Liver (tissue), 8 donors: ENCODE measurements at regions not wholly inside any gene's neighbourhood (a gene's known extent, or its start where the extent isn't known, plus 50 kb on each side); places are given as distances from the start of the nearest gene placed in this dataset.

ENCODE experiments used
- DNase-seq: peaks from one replicate; pipeline ENCODE4 v3.0.0-alpha.2; 2017; ENCODE audit warnings: low spot score
- H3K27ac ChIP-seq, 2 donors: one replicate each; pipeline ENCODE4 v1.7.0; 2013; ENCODE audit warnings: inconsistent platforms in 2 of 2, low read length in 2 of 2, control low read depth in 1 of 2, low read depth in 1 of 2, mild to moderate bottlenecking in 1 of 2
- H3K27me3 ChIP-seq, 4 donors: one replicate each; pipeline versions ENCODE4 v1.6.1 to v1.7.0; 2013; ENCODE audit warnings: low read length in 3 of 4, inconsistent platforms in 1 of 4, mild to moderate bottlenecking in 1 of 4, moderate library complexity in 1 of 4; ENCODE audit not compliant: control insufficient read depth in 4 of 4, insufficient read depth in 4 of 4
- H3K36me3 ChIP-seq, 4 donors: one replicate each; pipeline versions ENCODE4 v1.6.1 to v1.7.0; 2013; ENCODE audit warnings: low read length in 3 of 4, mild to moderate bottlenecking in 3 of 4, low read depth in 1 of 4, moderate library complexity in 1 of 4; ENCODE audit not compliant: control insufficient read depth in 4 of 4, insufficient read depth in 3 of 4
- H3K4me1 ChIP-seq, 4 donors: one replicate each; pipeline versions ENCODE4 v1.6.1 to v1.7.0; 2013; ENCODE audit warnings: low read length in 3 of 4, mild to moderate bottlenecking in 3 of 4, moderate library complexity in 1 of 4; ENCODE audit not compliant: control insufficient read depth in 4 of 4, insufficient read depth in 4 of 4
- H3K4me3 ChIP-seq, 3 donors: one replicate each; pipeline versions ENCODE4 v1.6.1 to v1.7.0; 2013; ENCODE audit warnings: low read length in 3 of 3, control low read depth in 1 of 3, low read depth in 1 of 3, mild to moderate bottlenecking in 1 of 3
- H3K9ac ChIP-seq, 2 donors: one replicate each; pipeline ENCODE4 v1.7.0; 2013; ENCODE audit warnings: low read length in 2 of 2, mild to moderate bottlenecking in 2 of 2, moderate library complexity in 2 of 2, control low read depth in 1 of 2, low read depth in 1 of 2
- H3K9me3 ChIP-seq, 4 donors: one replicate each; pipeline versions ENCODE4 v1.6.1 to v1.7.0; 2013; ENCODE audit warnings: low read length in 3 of 4; ENCODE audit not compliant: control insufficient read depth in 4 of 4
- ATF3 ChIP-seq: IDR thresholded peaks from 2 replicates; pipeline ENCODE4 v1.6.1; 2016; ENCODE audit warnings: antibody characterized with exemption
- CTCF ChIP-seq: fragments of 150-350 bp; IDR thresholded peaks from 2 replicates; pipeline ENCODE4 v1.5.1; 2017; ENCODE audit warnings: improper control_type of control experiment, low read depth, low read length; ENCODE audit not compliant: missing input control
- EGR1 ChIP-seq, 2 donors: IDR thresholded peaks; 2 replicates each; pipeline ENCODE4 v1.6.1; 2016 to 2018; ENCODE audit warnings: antibody characterized with exemption in 2 of 2, low read depth in 2 of 2
- FOXA1 ChIP-seq: IDR thresholded peaks from 2 replicates; pipeline ENCODE4 v1.6.1; 2016; ENCODE audit warnings: antibody characterized with exemption
- FOXA2 ChIP-seq: IDR thresholded peaks from 2 replicates; pipeline ENCODE4 v1.6.1; 2016; ENCODE audit warnings: antibody characterized with exemption
- GABPA ChIP-seq, 2 donors: IDR thresholded peaks in 1 of 2; conservative IDR thresholded peaks in 1 of 2; 2 replicates each; pipeline ENCODE4 v1.6.1; 2016; ENCODE audit warnings: antibody characterized with exemption in 2 of 2, mild to moderate bottlenecking in 1 of 2, moderate library complexity in 1 of 2
- HNF4A ChIP-seq, 2 donors: conservative IDR thresholded peaks; 2 replicates each; pipeline ENCODE4 v1.6.1; 2016; ENCODE audit warnings: antibody characterized with exemption in 2 of 2, mild to moderate bottlenecking in 2 of 2
- HNF4G ChIP-seq: IDR thresholded peaks from 2 replicates; pipeline ENCODE4 v1.6.1; 2016; ENCODE audit warnings: antibody characterized with exemption
- JUND ChIP-seq, 2 donors: IDR thresholded peaks; 2 replicates each; pipeline ENCODE4 v1.6.1; 2016; ENCODE audit warnings: antibody characterized with exemption in 2 of 2
- MAX ChIP-seq: IDR thresholded peaks from 2 replicates; pipeline ENCODE4 v1.6.1; 2016; ENCODE audit warnings: antibody characterized with exemption
- NR2F2 ChIP-seq: IDR thresholded peaks from 2 replicates; pipeline ENCODE4 v1.6.1; 2016; ENCODE audit warnings: antibody characterized with exemption
- RAD21 ChIP-seq, 2 donors: IDR thresholded peaks; 2 replicates each; pipeline ENCODE4 v1.6.1; 2016; ENCODE audit warnings: antibody characterized with exemption in 2 of 2, mild to moderate bottlenecking in 2 of 2
- RXRA ChIP-seq, 2 donors: IDR thresholded peaks; 2 replicates each; pipeline ENCODE4 v1.6.1; 2017 to 2018; ENCODE audit warnings: antibody characterized with exemption in 2 of 2, mild to moderate bottlenecking in 1 of 2
- SP1 ChIP-seq: IDR thresholded peaks from 2 replicates; pipeline ENCODE4 v1.6.1; 2018; ENCODE audit warnings: antibody characterized with exemption, mild to moderate bottlenecking
- TAF1 ChIP-seq: conservative IDR thresholded peaks from 2 replicates; pipeline ENCODE4 v1.6.1; 2016; ENCODE audit warnings: antibody characterized with exemption, mild to moderate bottlenecking
- YY1 ChIP-seq: IDR thresholded peaks from 2 replicates; pipeline ENCODE4 v1.6.1; 2016; ENCODE audit warnings: antibody characterized with exemption, mild to moderate bottlenecking
- ZBTB33 ChIP-seq: IDR thresholded peaks from 2 replicates; pipeline ENCODE4 v1.6.1; 2016; ENCODE audit warnings: antibody characterized with exemption
- WGBS: extraction: QIAGEN DNeasy Blood & Tissue Kit; methylation state at CpG from one replicate; pipeline ENCODE4 v1.1.7; 2013; 5-methylcytosine and 5-hydroxymethylcytosine counted together
- TF ChIP-seq, protein P1 (sequence below): IDR thresholded peaks from 2 replicates; pipeline ENCODE4 v1.6.1; 2016; ENCODE audit warnings: antibody characterized with exemption, mild to moderate bottlenecking
- donor health status: healthy.
- donor health status: healthy.
- donor health status: healthy.
- donor health status: healthy.
- donor health status: healthy.

DNA sequence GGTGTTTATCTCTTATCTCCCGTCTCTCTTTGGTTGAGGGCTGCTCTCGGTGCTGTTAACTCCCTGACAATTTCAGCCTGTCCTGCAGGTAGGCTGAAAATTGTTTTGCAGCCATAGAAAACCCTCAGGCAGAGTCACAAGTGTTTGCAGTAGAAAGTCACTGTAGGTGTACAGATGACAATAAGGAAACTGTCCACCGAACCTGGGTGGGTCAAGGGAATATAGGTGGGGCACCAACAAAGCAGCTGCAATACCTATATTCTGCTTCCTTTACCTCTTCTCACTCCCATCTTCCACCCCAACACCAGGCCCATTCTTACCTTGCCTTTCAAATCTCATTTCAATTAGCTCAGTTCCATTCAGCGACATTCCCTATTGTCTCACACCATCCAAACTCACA lies 381.8 kb downstream of the PPP1R2C start:
- Histone ChIP-seq H3K9ac (no peak overlapping the region), H3K27me3 (no peaks in the 10 kb centered on the region), H3K9me3 (peaks cover 0 to 3% (median 0%) of the 10 kb centered on the region in 4 donors), H3K27ac (no peak overlapping the region), H3K36me3 (no peaks in the 10 kb centered on the region), H3K4me3 (no peak overlapping the region), H3K4me1 (peaks cover 0 to 3% (median 0%) of the 10 kb centered on the region in 4 donors)
- TF ChIP-seq NR2F2 (no peak), FOXA2 (no peak), HNF4G (no peak), CTCF (no peak), JUND (IDR thresholded peaks at IDR 0.05) (no peak), HNF4A (conservative IDR thresholded peaks at IDR 0.05) (no peak), FOXA1 (no peak), ZBTB33 (no peak), SP1 (no peak), ATF3 (no peak), EGR1 (IDR thresholded peaks at IDR 0.05; ENCODE audit: low read depth in 2 of 2) (no peak), RXRA (IDR thresholded peaks at IDR 0.05) (no peak), YY1 (no peak), RAD21 (IDR thresholded peaks at IDR 0.05) (no peak), GABPA (IDR thresholded peaks at IDR 0.05 in 1 of 2, conservative IDR thresholded peaks at IDR 0.05 in 1 of 2) (no peak), MAX (no peak), TAF1 (no peak)
- TF ChIP-seq, protein P1, sequence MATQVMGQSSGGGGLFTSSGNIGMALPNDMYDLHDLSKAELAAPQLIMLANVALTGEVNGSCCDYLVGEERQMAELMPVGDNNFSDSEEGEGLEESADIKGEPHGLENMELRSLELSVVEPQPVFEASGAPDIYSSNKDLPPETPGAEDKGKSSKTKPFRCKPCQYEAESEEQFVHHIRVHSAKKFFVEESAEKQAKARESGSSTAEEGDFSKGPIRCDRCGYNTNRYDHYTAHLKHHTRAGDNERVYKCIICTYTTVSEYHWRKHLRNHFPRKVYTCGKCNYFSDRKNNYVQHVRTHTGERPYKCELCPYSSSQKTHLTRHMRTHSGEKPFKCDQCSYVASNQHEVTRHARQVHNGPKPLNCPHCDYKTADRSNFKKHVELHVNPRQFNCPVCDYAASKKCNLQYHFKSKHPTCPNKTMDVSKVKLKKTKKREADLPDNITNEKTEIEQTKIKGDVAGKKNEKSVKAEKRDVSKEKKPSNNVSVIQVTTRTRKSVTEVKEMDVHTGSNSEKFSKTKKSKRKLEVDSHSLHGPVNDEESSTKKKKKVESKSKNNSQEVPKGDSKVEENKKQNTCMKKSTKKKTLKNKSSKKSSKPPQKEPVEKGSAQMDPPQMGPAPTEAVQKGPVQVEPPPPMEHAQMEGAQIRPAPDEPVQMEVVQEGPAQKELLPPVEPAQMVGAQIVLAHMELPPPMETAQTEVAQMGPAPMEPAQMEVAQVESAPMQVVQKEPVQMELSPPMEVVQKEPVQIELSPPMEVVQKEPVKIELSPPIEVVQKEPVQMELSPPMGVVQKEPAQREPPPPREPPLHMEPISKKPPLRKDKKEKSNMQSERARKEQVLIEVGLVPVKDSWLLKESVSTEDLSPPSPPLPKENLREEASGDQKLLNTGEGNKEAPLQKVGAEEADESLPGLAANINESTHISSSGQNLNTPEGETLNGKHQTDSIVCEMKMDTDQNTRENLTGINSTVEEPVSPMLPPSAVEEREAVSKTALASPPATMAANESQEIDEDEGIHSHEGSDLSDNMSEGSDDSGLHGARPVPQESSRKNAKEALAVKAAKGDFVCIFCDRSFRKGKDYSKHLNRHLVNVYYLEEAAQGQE, result no peak
- DNase-seq, result no peak
- WGBS, result 85% methylated on average over 4 of the region's 4 CpGs
